ENCODE measurements at regions not wholly inside any gene's neighbourhood (a gene's known extent, or its start where the extent isn't known, plus 50 kb on each side); places are given as distances from the start of the nearest gene placed in this dataset.
"Not testable (repeated sequence)": the region's sequence is repeated elsewhere in the genome, so short reads cannot be mapped to it uniquely, and the experiment has no call there.

GRCh38 chr12:91741932-91742331 lies 403.7 kb downstream of the BTG1 start:
- no peak for TF ChIP-seq CTCF (IDR thresholded peaks at IDR 0.05; ENCODE audit: low read depth, low read length)
- in situ Hi-C loops (cut with HindIII; ENCODE audit: low sequenced_read_pairs): no loop called here
- DNase-seq (ENCODE audit: low read depth, low spot score): no peak
- no peak overlapping the region for H3K4me3 ChIP-seq (ENCODE audit: low read depth, low read length)

GRCh38 chr12:91733846-91734245 lies 411.8 kb downstream of the BTG1 start:
- in situ Hi-C loops (cut with HindIII; ENCODE audit: low sequenced_read_pairs); DNase-seq (ENCODE audit: low read depth, low spot score); H3K4me3 ChIP-seq (ENCODE audit: low read depth, low read length): not testable (repeated sequence)

GRCh38 chr12:91732086-91732485 lies 413.6 kb downstream of the BTG1 start:
- TF ChIP-seq CTCF (IDR thresholded peaks at IDR 0.05; ENCODE audit: low read depth, low read length): no peak
- in situ Hi-C loops (cut with HindIII; ENCODE audit: low sequenced_read_pairs): no loop called here
- no peak overlapping the region for H3K4me3 ChIP-seq (ENCODE audit: low read depth, low read length)
- DNase-seq (ENCODE audit: low read depth, low spot score): peak; percentile 70

GRCh38 chr12:91729543-91729942 lies 416.1 kb downstream of the BTG1 start:
- no peak for TF ChIP-seq CTCF (IDR thresholded peaks at IDR 0.05; ENCODE audit: low read depth, low read length)
- in situ Hi-C loops (cut with HindIII; ENCODE audit: low sequenced_read_pairs): no loop called here
- H3K4me3 ChIP-seq (ENCODE audit: low read depth, low read length): no peak overlapping the region
- no peak for DNase-seq (ENCODE audit: low read depth, low spot score)

- DNase-seq (ENCODE audit: low read depth, low spot score): no peak
- TF ChIP-seq CTCF (IDR thresholded peaks at IDR 0.05; ENCODE audit: low read depth, low read length): no peak
- H3K4me3 ChIP-seq (ENCODE audit: low read depth, low read length): no peak overlapping the region
- in situ Hi-C loops (cut with HindIII; ENCODE audit: low sequenced_read_pairs): no loop called here
These were observed 422.5 kb downstream of the BTG1 start for GRCh38 chr12:91723191-91723590.

GRCh38 chr12:91722072-91722471 lies 423.6 kb downstream of the BTG1 start:
- in situ Hi-C loops (cut with HindIII; ENCODE audit: low sequenced_read_pairs): no loop called here
- TF ChIP-seq CTCF (IDR thresholded peaks at IDR 0.05; ENCODE audit: low read depth, low read length): no peak
- no peak for DNase-seq (ENCODE audit: low read depth, low spot score)
- H3K4me3 ChIP-seq (ENCODE audit: low read depth, low read length): no peak overlapping the region

GRCh38 chr12:91721023-91721422 lies 424.6 kb downstream of the BTG1 start:
- no peak for TF ChIP-seq CTCF (IDR thresholded peaks at IDR 0.05; ENCODE audit: low read depth, low read length)
- in situ Hi-C loops (cut with HindIII; ENCODE audit: low sequenced_read_pairs): no loop called here
- no peak overlapping the region for H3K4me3 ChIP-seq (ENCODE audit: low read depth, low read length)
- no peak for DNase-seq (ENCODE audit: low read depth, low spot score)
